ENCODE measurements at regions not wholly inside any gene's neighbourhood (a gene's known extent, or its start where the extent isn't known, plus 50 kb on each side); places are given as distances from the start of the nearest gene placed in this dataset.

DNA sequence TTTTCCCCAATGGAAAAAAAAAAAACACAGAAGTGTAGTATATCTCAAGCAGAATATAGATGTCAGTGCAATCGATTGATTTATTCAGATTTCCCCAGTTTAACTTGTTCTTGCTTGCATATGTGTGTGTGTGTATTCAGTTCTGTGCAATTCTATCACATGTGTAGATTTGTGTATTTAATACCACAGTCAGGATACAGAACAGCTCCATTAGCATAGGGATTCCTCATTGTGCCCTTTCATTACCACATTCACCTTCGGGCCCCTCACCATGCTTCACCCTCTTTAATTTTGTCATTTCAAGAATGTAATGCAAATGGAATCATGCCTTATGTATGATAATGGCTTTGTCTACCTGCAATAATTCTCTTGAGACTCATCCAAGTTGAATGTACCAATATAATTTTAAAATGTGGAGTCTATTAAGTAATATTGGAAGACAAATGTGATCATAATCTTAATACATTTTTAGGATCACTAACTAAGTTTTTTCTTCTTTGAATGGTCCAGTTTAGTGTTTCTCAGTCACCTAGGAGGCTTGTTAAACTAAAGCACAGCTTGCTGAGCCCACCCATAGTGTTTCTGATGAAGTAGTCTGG is 187.9 kb downstream of the TENT5A start:
- no peaks in the 10 kb centered on the region for H4K20me1 ChIP-seq (ENCODE audit: insufficient read depth)
- intact Hi-C loops (cut with micrococcal nuclease), result no loop called here
- TF ChIP-seq RAD21 (IDR thresholded peaks at IDR 0.05; ENCODE audit: low read depth) (no peak), SP1 (IDR thresholded peaks at IDR 0.05; ENCODE audit: low read depth) (no peak), ZNF274 (IDR thresholded peaks at IDR 0.05; ENCODE audit: low read depth, low read length) (no peak), SRF (IDR thresholded peaks at IDR 0.05; ENCODE audit: low read depth) (no peak), POLR2A (IDR thresholded peaks at IDR 0.05; ENCODE audit: borderline replicate concordance, extremely low read depth, insufficient read depth, insufficient read length) (no peak), EZH2phosphoT487 (IDR thresholded peaks at IDR 0.05; ENCODE audit: borderline replicate concordance) (no peak), FOSL1 (IDR thresholded peaks at IDR 0.05; ENCODE audit: low read depth) (no peak), POLR2AphosphoS5 (IDR thresholded peaks at IDR 0.05; ENCODE audit: low read depth, low read length) (no peak), ZFX (IDR thresholded peaks at IDR 0.05) (no peak), TCF7L2 (IDR thresholded peaks at IDR 0.05; ENCODE audit: borderline replicate concordance, extremely low read depth, insufficient read depth, insufficient read length) (no peak), YY1 (IDR thresholded peaks at IDR 0.05; ENCODE audit: extremely low read depth, insufficient replicate concordance, low read depth, low read length) (no peak), EGR1 (IDR thresholded peaks at IDR 0.05; ENCODE audit: low read depth) (no peak)
- TF ChIP-seq, protein P1, sequence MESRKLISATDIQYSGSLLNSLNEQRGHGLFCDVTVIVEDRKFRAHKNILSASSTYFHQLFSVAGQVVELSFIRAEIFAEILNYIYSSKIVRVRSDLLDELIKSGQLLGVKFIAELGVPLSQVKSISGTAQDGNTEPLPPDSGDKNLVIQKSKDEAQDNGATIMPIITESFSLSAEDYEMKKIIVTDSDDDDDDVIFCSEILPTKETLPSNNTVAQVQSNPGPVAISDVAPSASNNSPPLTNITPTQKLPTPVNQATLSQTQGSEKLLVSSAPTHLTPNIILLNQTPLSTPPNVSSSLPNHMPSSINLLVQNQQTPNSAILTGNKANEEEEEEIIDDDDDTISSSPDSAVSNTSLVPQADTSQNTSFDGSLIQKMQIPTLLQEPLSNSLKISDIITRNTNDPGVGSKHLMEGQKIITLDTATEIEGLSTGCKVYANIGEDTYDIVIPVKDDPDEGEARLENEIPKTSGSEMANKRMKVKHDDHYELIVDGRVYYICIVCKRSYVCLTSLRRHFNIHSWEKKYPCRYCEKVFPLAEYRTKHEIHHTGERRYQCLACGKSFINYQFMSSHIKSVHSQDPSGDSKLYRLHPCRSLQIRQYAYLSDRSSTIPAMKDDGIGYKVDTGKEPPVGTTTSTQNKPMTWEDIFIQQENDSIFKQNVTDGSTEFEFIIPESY (IDR thresholded peaks at IDR 0.05; ENCODE audit: extremely low read depth, insufficient replicate concordance, low read length), result no peak
- TF ChIP-seq, protein P2, sequence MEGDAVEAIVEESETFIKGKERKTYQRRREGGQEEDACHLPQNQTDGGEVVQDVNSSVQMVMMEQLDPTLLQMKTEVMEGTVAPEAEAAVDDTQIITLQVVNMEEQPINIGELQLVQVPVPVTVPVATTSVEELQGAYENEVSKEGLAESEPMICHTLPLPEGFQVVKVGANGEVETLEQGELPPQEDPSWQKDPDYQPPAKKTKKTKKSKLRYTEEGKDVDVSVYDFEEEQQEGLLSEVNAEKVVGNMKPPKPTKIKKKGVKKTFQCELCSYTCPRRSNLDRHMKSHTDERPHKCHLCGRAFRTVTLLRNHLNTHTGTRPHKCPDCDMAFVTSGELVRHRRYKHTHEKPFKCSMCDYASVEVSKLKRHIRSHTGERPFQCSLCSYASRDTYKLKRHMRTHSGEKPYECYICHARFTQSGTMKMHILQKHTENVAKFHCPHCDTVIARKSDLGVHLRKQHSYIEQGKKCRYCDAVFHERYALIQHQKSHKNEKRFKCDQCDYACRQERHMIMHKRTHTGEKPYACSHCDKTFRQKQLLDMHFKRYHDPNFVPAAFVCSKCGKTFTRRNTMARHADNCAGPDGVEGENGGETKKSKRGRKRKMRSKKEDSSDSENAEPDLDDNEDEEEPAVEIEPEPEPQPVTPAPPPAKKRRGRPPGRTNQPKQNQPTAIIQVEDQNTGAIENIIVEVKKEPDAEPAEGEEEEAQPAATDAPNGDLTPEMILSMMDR (IDR thresholded peaks at IDR 0.05 in 2 of 3, conservative IDR thresholded peaks at IDR 0.05 in 1 of 3; ENCODE audit: borderline replicate concordance in 1 of 3, insufficient read depth in 1 of 3, low read depth in 2 of 3, low read length in 2 of 3), result no peak
- TF ChIP-seq, protein P3, sequence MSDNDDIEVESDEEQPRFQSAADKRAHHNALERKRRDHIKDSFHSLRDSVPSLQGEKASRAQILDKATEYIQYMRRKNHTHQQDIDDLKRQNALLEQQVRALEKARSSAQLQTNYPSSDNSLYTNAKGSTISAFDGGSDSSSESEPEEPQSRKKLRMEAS (IDR thresholded peaks at IDR 0.05), result no peak
- POLR2A ChIA-PET, result no interaction called here
- RAD21 ChIA-PET (ENCODE audit: low non-redundant PET in 1 of 2, low total read pairs in 2 of 2, uncharacterized antibody in 2 of 2, unreplicated experiment in 2 of 2), result no interaction called here
- no peaks in the 10 kb centered on the region for H3K79me2 ChIP-seq (ENCODE audit: insufficient read depth, low read length)
- peak overlapping the region; percentile 5 for H2AFZ ChIP-seq (ENCODE audit: low read depth, low read length, poor library complexity, severe bottlenecking)
- no peak for ATAC-seq
- no peak for DNase-seq (ENCODE audit: low read depth, low spot score)
- H3K27ac ChIP-seq (ENCODE audit: low read depth, low read length), result no peak overlapping the region
- no TSS peak for BruUV-seq (replicated peaks)
- H3K4me3 ChIP-seq (replicated peaks in 1 of 2; ENCODE audit: low read depth in 1 of 2, low read length in 2 of 2), result no peak overlapping the region
- H3K4me1 ChIP-seq (ENCODE audit: control insufficient read depth in 1 of 2, insufficient read depth in 2 of 2, low read length in 2 of 2), result peaks cover 21 to 39% of the 10 kb centered on the region in 2 experiments
- H3K9ac ChIP-seq (ENCODE audit: low read length), result no peak overlapping the region
- CTCF ChIA-PET, result no interaction called here
- no peaks in the 10 kb centered on the region for H3K9me2 ChIP-seq (ENCODE audit: insufficient read depth)
- no peak overlapping the region for H3K4me2 ChIP-seq (ENCODE audit: low read length)
- no peaks in the 10 kb centered on the region for H3K27me3 ChIP-seq (ENCODE audit: insufficient read depth, low read length)
- no peaks in the 10 kb centered on the region for H3K9me3 ChIP-seq (ENCODE audit: control insufficient read depth in 1 of 2, insufficient read depth in 1 of 2, low read depth in 1 of 2, low read length in 2 of 2)
- no peaks in the 10 kb centered on the region for H3K36me3 ChIP-seq (ENCODE audit: control insufficient read depth in 1 of 2, insufficient read depth in 2 of 2, low read length in 2 of 2)
